Umbilical cord (tissue), 1 donor: ENCODE measurements at regions not wholly inside any gene's neighbourhood (a gene's known extent, or its start where the extent isn't known, plus 50 kb on each side); places are given as distances from the start of the nearest gene placed in this dataset.

ENCODE experiments used
- DNase-seq: peaks from one replicate; pipeline ENCODE4 v3.0.0-alpha.2; 2015; ENCODE audit warnings: low spot score

DNA sequence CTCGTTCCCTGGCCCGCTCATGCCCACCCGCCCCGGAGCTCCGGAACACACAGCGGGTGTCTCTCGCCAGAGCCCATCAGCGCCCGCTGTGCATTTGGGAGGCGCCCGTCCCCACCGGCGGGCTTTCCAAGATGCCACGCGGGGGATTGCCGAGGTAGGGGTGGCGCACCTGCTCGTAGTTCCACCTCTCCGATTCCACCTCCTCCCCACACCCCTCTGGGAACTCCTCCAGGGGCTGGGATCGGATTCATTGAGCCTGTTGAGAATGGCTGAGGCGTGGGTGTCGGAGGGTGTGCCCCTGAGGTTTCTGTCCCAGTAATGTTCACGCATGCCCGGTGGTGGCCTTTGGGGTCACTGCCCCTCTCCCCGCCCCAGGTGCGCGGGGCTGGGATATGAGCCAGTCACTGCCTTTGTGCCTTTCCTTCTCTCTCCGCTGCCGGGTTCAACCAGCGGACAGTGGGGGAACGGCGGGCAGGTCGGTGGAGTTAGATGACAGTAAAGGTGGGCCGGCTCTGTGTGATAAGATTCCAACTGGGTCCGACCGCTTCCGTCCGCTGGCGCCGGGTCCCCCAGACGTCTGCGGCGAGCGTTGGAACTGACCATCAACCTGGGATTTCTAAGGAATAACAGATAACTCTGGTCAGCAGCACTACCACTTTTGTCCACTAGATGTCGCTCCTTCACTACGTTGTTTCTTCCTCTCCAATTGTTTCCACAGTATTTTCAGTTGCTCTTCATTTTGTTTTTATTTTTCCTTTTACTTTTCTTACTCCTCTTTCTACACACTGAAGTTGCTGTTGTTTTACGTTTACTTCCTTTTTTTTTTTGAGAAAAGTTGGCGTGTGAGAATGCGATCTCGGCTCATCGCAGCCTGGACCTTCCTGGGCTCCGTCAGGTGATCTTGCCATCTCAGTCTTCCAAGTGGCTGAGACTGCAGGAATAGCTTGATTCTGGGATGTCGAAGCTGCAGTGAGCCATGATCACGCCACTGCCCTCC lies 178.1 kb upstream of the ALG10B start:
- DNase-seq: peak; percentile 49

DNA sequence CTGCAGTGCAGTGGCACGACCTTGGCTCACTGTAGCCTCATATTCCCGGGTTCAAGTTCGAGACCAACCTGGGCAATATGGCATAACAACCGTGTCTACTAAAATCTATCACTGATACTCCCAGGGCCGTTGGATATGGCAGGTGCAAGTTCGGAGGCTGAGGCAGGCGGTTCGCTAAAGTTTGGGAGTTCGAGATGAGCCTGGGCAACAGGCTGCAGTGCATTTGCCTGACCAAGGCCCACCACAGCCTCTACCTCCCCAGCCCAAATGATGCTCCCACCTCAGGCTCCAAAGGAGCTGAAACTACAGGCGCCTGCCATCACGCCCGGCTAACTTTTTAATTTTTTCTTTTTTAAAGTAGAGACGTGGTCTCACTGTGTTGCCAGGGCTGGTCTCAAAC lies 177.1 kb upstream of the ALG10B start:
- no peak for DNase-seq

DNA sequence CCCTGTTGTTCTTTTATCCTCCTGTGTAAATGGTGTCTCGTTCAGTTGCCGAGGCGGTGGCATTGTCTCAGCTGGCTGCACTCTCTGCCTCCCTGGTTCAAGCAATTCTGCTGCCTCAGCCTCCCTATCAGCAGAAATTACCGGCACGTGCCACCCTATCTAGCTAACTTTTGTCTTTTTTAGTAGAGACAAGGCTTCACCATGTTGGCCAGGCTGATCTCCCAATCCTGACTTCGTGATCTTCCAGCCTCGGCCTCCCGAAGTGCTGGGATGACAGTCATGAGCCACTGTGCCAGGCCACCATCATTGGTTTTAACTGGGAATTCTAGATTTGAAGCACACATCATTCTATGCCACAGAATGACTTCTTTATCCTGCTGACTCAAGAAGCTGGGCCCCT lies 175.3 kb upstream of the ALG10B start:
- no peak for DNase-seq

DNA sequence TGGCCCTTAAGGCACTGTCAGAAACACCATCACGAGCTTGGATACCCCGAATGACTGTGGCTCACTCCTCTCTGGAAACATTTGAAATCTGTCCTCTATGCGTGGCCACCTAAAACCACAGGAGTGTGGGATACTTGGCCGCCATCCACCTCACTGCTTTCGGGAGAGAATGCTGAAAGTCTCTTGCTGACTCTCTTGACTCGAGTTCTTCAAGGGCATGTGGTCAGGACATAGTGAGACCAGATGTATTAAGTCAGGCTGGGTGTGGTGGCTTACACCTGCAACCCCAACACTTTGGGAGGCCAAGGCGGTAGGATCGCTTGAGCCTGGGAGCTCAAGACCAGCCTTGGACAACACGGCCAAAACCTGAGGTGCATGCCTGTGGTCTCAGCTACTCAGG lies 174.7 kb upstream of the ALG10B start:
- DNase-seq: no peak

DNA sequence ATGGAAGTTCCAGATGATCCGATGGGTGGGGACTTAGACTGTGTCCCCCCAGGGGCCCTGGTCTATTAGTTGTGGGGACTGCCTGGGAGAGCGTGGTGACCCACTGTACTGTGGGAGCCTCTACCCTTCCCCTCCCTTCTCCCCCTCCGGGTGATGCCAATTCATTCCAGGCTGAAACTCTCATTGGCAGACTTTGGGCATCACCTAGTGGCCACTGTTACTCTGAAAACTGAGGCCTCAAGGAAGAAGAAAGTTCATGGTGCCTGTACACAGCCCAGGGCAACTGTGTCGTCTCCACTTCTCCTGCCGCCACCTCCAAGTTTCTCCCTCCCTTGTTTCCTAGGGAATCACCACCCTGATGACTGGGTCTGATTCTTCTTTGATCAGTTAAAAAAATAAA lies 173.6 kb upstream of the ALG10B start:
- no peak for DNase-seq

DNA sequence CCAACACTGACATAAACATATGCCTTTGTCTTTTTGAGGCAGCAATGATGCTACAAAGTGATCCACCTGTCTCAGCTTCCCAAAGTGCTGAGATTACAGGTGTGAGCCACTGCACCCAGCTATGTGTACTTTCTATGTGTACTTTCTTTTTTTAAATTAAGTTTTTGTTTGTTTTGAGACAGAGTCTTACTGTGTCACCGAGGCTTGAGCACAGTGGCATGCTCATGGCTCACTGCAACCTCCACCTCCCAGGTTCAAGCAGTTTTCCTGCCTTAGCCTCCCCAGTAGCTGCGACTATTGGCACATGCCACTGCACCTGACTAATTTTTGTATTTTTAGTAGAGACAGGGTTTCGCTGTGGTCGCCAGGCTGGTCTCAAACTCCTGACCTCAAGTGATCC lies 172.5 kb upstream of the ALG10B start:
- no peak for DNase-seq

DNA sequence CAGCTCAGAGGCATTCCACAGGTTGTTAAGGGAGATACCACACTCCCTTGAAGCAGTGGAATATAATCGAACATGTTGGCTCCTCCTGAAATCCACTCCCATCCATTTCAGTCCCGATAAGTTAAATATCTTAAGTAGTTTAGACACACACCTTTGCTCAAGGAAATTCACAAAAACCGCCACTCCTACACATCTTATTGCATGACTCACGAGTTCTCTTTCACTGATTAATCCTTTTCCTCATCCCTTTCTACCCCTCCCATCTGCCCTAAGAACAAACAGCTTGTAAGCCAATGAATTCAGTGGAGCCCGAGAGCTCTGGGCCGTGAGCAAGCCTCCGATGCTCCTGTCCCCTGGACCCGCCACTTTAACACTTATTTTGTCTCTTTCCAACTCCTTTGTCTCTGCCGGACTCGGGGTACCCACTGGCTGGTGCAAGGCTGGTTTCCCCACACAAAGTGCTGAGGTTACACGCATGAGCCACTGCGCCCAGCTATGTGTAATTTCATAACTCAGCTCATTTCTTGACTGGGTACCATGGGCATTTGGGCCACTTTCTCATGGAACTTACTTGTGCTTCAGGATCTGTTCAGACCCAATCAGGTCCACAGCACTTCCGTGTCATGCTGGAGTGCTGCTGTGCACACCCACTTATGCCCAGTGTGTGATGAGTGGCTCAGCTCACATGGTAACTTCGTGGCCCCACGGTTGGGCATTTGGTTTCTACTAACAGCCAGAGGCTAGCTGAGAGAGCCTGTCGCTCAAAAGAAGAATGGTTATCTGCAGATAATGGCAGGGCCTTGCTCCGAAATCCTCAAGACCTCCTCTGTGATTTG lies 171.8 kb upstream of the ALG10B start:
- no peak for DNase-seq

DNA sequence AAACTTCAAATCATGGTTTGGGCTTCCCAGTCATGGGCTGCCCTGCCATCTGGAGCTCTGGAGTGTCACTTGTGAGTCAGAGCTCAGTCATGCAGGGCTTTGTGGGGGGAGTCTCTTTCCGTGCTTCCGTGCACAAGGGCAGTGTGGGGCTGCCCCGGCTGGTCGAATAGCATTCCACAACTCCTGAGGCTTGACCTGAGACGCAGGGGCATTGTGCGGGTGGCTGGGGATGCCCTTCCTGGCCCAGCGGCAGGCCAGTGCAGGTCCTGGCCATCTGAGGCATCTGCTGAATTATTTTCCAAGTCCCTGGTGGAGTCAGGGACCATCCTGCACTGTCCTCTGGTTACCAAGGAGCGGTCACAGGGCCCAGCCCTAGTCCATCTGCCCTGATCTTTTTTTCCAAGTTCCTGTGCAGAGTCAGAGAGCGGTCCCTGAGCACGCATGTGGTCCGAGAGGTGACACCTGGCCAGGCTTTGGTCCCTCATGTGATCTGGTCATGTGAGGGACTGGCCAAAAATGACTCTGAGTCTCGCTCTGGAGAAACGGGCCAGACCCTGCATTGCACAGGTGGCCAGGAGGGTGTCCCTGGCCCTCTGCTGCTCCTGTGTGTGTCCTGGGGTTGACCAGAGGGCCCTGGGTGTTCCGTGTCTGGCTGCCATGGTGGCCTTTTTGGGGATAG lies 167.0 kb upstream of the ALG10B start:
- DNase-seq: no peak

DNA sequence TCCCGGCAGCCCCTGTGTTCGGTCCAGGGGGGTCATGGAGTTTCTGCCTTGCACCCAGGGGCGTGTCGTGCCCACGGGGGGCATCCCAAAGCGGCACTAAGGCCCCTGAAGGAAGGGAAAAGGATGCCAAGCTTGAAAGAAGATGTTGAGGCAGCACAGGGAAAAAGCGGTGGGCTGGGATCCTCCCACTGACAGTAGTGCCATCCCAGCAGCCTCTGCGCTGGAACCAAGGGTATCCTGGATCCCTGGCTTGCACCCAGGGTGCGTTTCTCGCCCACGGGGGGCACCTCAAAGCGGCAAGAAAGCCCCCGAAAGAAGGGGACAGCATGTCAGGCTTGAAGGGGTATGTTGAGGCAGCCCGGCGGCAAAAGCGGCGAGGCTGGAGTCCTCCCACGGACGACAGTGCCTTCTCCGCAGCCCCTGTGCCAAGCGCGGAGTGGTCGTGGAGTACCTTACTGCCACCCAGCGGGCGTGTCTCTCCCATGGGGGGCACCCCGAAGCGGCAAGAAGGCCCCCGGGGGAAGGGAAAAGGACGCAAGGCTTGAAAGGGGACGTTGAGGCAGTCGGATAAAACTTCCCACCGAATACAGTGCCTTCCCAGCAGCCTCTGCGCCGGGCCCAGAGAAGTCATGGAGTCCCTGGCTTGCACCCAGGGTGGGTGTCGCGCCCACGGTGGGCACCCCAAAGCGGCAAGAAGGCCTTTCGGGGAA lies 164.4 kb upstream of the ALG10B start:
- no peak for DNase-seq

DNA sequence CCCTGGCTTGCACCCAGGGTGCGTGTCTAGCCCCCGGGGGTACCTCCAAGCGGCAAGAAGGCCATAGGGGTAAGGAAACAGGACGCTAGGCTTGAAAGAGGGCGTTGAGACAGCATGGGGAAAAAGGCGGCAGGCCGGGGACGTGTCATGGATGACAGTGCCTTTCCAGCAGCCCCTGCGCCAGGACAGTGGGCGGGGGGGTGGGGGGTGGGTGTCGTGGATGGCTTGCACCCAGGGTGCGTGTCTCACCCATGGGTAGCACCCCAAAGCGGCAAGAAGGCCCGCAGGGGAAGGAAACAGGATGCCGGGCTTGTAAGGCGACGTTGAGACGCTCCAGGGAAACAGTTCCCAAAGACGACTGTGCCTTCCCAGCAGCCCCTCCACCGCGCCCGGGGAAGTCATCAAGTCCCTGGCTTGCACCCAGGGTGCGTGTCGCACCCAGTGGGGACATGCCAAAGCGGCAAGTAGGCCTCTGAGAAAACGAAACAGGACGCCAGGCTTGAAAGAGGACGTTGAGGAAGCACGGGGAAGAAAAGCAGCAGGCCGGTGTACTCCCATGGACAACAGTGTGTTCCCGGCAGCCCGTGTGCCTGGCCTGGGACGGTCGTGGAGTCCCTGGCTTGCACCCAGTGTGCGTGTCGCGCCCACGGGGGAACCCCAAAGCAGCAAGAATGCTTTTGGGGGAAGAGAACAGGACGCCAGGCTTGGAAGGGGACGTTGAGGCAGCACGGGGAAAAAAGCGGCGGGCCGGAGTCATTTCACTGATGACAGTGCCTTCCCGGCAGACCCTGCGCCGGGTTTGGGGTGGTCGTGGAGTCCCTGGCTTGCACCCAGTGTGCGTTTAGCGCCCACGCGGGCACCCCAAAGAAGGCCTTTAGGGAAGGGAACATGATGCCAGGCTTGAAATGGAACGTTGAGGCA lies 163.5 kb upstream of the ALG10B start:
- no peak for DNase-seq

DNA sequence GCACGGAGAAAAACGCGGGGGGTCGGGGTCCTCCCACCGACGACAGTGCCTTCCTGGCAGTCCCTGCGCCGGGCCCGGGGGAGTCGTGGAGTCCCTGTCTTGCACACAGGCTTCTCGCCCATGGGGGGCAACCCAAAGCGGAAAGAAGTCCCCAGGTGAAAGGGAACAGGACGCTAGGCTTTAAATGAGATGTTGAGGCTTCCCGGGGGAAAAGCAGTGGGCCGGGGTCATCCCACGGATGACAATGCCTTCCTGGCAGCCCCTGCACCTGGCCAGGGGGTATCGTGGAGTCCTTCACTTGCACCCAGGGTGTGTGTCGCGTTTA lies 162.9 kb upstream of the ALG10B start:
- no peak for DNase-seq

DNA sequence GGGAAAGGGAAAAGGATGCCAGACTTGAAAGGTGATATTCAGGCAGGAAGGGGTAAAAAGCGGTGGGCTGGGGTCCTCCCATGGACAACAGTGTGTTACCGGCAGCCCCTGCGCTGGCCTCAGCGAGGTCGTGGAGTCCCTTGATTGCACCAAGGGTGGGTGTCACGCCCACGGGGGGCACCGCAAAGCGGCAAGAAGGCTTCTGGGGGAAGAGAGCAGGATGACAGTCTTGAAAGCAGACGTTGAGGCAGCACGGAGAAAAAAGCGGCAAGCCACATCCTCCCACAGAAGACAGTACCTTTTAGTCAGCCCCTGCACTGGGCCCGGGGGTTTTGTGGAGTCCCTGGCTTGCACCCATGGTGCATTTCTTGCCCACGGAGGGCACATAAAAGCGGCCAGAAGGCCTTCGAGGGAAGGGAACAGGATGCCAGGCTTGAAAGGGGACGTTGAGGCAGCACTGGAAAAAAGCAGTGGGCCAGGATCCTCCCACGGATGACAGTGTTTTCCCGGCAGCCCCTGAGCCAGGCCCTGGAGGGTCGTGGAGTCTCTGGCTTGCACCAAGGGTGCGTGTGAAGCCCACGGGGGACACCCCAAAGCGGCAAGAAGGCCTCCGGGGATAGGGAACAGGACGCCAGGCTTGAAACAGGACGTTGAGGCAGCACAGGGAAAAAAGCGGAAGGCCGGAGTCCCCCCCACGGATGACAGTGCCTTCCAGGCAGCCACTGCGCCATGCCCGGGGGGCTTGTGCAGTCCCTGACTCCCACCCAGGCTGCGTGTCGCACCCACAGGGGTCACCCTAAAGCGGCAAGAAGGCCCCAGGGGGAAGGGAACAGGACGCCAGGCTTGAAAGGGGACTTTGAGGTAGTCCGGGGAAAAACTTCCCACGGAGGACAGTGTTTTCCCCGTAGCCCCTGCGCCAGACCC lies 162.2 kb upstream of the ALG10B start:
- DNase-seq: no peak

DNA sequence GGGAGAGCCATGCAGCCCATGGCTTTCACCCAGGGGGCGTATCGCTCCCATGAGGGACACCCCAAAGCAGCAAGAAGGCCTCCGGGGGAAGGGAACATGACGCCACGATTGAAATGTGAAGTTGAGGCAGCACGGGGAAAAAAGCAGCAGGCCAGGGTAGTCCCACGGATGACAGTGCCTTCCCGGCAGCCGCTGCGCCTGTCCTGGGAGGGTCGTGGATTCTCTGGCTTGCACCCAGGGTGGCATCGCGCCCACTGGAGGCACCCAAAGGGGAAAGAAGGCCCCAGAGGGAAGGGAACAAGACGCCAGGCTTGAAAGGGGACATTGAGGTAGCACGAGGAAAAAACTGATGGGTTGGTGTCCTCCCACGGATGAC lies 161.6 kb upstream of the ALG10B start:
- DNase-seq: no peak

DNA sequence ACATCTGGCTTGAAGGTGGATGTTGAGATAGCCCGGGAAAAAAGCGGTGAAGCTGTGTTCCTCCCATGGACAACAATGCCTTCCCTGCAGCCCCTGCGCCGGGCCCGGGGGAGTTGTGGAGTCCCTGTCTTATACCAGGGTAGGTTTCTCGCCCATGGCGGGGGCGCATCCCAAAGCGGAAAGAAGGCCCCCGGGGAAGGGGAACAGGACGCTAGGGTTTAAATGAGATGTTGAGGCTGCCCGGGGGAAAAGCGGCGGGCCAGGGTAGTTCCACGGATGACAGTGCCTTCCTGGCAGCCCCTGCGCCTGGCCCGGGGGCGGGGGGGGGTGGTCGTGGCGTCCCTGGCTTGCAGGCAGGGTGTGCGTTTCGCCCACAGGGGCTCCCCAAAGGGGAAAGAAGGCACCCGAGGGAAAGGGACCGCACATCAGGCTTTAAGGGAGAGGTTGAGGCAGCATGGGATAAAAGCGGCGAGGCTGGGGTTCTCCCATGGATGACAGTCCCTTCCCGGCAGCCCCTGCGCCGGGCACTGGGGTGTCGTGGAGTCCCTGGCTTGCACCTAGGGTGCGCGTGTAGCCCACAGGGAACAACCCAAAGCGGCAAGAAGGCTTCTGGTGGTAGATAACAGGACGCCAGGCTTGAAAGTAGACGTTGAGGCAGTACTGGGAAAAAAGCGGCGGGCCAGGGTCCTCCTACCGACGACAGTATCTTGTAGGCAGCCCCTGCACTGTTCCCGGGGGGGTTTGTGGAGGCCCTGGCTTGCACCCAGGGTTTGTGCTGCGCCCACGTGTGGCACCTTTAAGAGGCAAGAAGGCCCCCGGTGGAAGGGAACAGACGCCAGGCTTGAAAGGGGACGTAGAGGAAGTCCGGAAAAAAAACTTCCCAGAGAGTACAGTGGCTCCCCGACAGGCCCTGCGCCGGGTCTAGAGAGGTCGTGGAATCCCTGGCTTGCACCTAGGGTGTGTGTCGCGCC lies 160.8 kb upstream of the ALG10B start:
- no peak for DNase-seq

DNA sequence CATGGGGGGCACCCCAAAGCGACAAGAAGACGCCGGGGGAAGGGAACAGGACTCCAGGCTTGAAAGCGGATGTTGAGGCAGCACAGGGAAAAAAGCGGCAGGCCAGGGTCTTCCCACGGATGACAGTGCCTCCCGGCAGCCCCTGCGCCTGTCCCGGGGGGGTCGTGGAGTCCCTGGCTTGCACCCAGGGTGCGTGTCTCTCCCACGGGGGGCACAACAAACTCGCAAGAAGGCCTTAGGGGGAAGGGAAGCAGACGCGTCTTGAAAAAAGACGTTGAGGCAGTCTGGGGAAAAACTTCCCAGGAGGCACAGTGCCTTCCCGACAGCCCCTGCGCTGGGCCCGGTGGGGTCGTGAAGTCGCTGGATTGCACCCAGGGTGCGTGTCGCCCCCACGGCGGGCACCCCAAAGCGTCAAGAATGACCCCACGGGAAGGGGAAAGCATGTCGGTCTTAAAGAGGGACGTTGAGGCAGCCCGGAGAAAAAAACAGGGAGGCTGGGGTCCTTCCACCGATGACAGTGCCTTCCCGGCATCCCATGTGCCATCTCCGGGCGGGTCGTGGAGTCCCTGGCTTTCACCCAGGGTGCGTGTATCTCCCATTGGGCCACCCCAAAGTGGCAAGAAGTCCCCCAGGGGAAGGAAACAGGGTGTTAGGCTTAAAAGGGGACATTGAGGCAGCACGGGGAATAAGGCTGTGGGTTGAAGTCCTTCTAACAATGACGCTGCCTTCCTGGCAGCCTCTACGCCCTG lies 159.9 kb upstream of the ALG10B start:
- DNase-seq: no peak

DNA sequence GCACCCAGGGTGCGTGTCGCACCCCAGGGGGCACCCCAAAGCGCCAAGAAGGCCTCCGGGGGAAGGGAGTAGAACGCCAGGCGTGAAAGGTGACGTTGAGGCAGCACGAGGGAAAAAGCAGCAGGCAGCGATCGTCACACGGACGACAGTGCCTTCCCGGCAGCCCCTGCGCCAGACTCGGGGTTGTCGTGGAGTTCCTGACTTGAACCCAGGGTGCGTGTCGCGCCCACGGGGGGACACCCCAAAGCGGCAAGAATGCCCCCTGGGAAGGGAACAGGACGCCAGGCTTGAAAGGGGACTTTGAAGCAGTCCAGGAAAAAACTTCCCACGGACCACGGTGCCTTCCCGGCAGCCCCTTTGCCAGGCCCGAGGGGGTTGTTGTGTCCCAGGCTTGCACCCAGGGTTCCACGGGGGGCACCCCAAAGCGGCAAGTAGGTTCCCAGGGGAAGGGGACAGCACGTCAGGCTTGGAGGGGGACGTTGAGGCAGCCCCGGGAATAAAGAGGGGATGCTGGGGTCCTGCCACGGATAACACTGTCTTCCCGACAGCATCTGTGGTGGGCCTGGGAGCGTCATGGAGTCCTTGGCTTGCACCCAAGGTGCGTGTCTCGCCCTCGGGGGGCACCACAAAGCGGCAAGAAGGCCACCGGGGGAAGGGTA lies 159.2 kb upstream of the ALG10B start:
- no peak for DNase-seq

DNA sequence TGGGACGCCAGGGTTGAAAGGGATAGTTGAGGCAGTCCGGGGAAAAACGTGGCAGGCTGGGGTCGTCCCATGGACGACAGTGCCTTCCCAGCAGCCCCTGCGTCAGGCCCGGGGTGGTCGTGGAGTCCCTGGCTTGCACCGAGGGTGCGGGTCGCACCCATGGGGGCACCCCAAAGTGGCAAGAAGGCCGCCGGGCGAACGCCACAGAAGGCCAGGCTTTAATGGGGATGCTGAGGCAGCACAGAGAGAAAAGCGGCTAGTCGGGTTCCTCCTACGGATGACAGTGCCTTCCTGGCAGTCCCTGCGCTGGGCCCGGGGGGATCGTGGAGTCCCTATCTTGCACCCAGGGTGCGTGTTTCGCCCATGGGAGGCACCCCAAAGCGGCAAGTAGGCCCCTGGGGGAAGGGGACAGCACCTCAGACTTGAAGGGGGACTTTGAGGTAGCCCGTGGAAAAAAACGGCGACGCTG lies 158.6 kb upstream of the ALG10B start:
- DNase-seq: no peak
